Activated CD8-positive, alpha-beta memory T cell treated with anti-CD3 and anti-CD28 coated beads, Interleukin-2, amount 50 U/mL, for 4 hours (primary cell): ENCODE measurements at regions not wholly inside any gene's neighbourhood (a gene's known extent, or its start where the extent isn't known, plus 50 kb on each side); places are given as distances from the start of the nearest gene placed in this dataset.
"Not testable (repeated sequence)": the region's sequence is repeated elsewhere in the genome, so short reads cannot be mapped to it uniquely, and the experiment has no call there.

ENCODE experiments used
- DNase-seq: peaks from one replicate; pipeline ENCODE4 v3.0.0-alpha.2; 2020

GRCh38 chr2:129366263-129366662, 613.2 kb upstream of the RAB6C start:
- DNase-seq: no peak

- DNase-seq: no peak
These were observed 612.4 kb upstream of the RAB6C start for GRCh38 chr2:129367107-129367506.

GRCh38 chr2:129369437-129369836, 610.0 kb upstream of the RAB6C start:
- no peak for DNase-seq

GRCh38 chr2:129374452-129374851, 605.0 kb upstream of the RAB6C start:
- no peak for DNase-seq

- no peak for DNase-seq
These were observed 603.6 kb upstream of the RAB6C start for GRCh38 chr2:129375632-129376425.

- DNase-seq: no peak
These were observed 602.9 kb upstream of the RAB6C start for GRCh38 chr2:129376426-129377077.

- no peak for DNase-seq
These were observed 602.4 kb upstream of the RAB6C start for GRCh38 chr2:129377078-129377469.

GRCh38 chr2:129378186-129378585, 601.3 kb upstream of the RAB6C start:
- no peak for DNase-seq

GRCh38 chr2:129379411-129379810, 600.1 kb upstream of the RAB6C start:
- no peak for DNase-seq

- no peak for DNase-seq
These were observed 597.7 kb upstream of the RAB6C start for GRCh38 chr2:129381789-129382188.

- DNase-seq: no peak
These were observed 590.6 kb upstream of the RAB6C start for GRCh38 chr2:129388870-129389269.

- DNase-seq: no peak
These were observed 585.6 kb upstream of the RAB6C start for GRCh38 chr2:129393816-129394215.

- DNase-seq: no peak
These were observed 582.4 kb upstream of the RAB6C start for GRCh38 chr2:129396980-129397599.

GRCh38 chr2:129400826-129401225, 578.6 kb upstream of the RAB6C start:
- DNase-seq: no peak

- no peak for DNase-seq
These were observed 577.4 kb upstream of the RAB6C start for GRCh38 chr2:129402076-129402475.

GRCh38 chr2:129404000-129404685, 575.3 kb upstream of the RAB6C start:
- no peak for DNase-seq

GRCh38 chr2:129408570-129408969, 570.9 kb upstream of the RAB6C start:
- no peak for DNase-seq

- DNase-seq: not testable (repeated sequence)
These were observed 562.4 kb upstream of the RAB6C start for GRCh38 chr2:129417041-129417440.

- no peak for DNase-seq
These were observed 557.4 kb upstream of the RAB6C start for GRCh38 chr2:129422028-129422427.

GRCh38 chr2:129428086-129428660, 551.3 kb upstream of the RAB6C start:
- DNase-seq: no peak

GRCh38 chr2:129430911-129431310, 548.6 kb upstream of the RAB6C start:
- no peak for DNase-seq

- no peak for DNase-seq
These were observed 547.6 kb upstream of the RAB6C start for GRCh38 chr2:129431881-129432280.

- no peak for DNase-seq
These were observed 542.7 kb upstream of the RAB6C start for GRCh38 chr2:129436809-129437208.
